ENCODE measurements at regions not wholly inside any gene's neighbourhood (a gene's known extent, or its start where the extent isn't known, plus 50 kb on each side); places are given as distances from the start of the nearest gene placed in this dataset.

DNA sequence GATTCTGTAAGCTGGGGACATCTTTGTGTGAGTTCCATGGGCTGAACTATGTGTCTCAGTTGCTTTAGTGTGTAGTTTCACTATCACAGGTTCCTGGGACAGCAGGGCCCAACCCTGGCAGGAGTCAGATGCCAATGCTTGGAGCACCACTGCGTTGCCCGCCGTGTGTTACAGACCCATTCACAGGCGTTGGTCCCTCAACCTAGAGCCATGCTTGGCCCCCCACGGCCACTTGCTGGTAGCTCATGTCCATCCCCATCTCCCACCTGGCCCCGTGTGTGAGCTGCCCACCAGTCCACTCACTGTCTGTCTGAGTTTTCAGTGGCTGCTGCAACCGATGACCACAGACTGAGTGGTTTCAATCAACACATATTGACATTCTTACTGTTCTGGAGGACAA, 546.9 kb downstream of the TCERG1L start:
- TF ChIP-seq RARB (CRISPR knock-in tag; IDR thresholded peaks at IDR 0.05) (no peak), KDM5A (IDR thresholded peaks at IDR 0.05) (no peak), RAD21 (conservative IDR thresholded peaks at IDR 0.05 in 1 of 2, IDR thresholded peaks at IDR 0.05 in 1 of 2) (no peak), EP300 (IDR thresholded peaks at IDR 0.05) (no peak)
- TF ChIP-seq, protein P1, sequence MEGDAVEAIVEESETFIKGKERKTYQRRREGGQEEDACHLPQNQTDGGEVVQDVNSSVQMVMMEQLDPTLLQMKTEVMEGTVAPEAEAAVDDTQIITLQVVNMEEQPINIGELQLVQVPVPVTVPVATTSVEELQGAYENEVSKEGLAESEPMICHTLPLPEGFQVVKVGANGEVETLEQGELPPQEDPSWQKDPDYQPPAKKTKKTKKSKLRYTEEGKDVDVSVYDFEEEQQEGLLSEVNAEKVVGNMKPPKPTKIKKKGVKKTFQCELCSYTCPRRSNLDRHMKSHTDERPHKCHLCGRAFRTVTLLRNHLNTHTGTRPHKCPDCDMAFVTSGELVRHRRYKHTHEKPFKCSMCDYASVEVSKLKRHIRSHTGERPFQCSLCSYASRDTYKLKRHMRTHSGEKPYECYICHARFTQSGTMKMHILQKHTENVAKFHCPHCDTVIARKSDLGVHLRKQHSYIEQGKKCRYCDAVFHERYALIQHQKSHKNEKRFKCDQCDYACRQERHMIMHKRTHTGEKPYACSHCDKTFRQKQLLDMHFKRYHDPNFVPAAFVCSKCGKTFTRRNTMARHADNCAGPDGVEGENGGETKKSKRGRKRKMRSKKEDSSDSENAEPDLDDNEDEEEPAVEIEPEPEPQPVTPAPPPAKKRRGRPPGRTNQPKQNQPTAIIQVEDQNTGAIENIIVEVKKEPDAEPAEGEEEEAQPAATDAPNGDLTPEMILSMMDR (IDR thresholded peaks at IDR 0.05), result no peak

Measured in A549 (cell line).